ENCODE measurements at regions not wholly inside any gene's neighbourhood (a gene's known extent, or its start where the extent isn't known, plus 50 kb on each side); places are given as distances from the start of the nearest gene placed in this dataset.

- no peak for DNase-seq (ENCODE audit: low spot score)
- in situ Hi-C loops (cut with MboI; ENCODE audit: low sequenced_read_pairs, unreplicated experiment): no loop called here
- no peak for TF ChIP-seq CTCF (IDR thresholded peaks at IDR 0.05; ENCODE audit: borderline replicate concordance, control extremely low read depth, extremely low read depth, insufficient read depth, missing control alignments)
These were observed 1653.1 kb upstream of the CDH9 start for GRCh38 chr5:28691526-28691925.

GRCh38 chr5:28685794-28686193 is 1647.4 kb upstream of the CDH9 start:
- no peak for TF ChIP-seq CTCF (IDR thresholded peaks at IDR 0.05; ENCODE audit: borderline replicate concordance, control extremely low read depth, extremely low read depth, insufficient read depth, missing control alignments)
- no peak for DNase-seq (ENCODE audit: low spot score)
- in situ Hi-C loops (cut with MboI; ENCODE audit: low sequenced_read_pairs, unreplicated experiment): no loop called here

GRCh38 chr5:28678899-28679298 is 1640.5 kb upstream of the CDH9 start:
- TF ChIP-seq CTCF (IDR thresholded peaks at IDR 0.05; ENCODE audit: borderline replicate concordance, control extremely low read depth, extremely low read depth, insufficient read depth, missing control alignments): no peak
- in situ Hi-C loops (cut with MboI; ENCODE audit: low sequenced_read_pairs, unreplicated experiment): no loop called here

GRCh38 chr5:28666110-28666509 is 1627.7 kb upstream of the CDH9 start:
- DNase-seq (ENCODE audit: low spot score): no peak
- in situ Hi-C loops (cut with MboI; ENCODE audit: low sequenced_read_pairs, unreplicated experiment): no loop called here
- TF ChIP-seq CTCF (IDR thresholded peaks at IDR 0.05; ENCODE audit: borderline replicate concordance, control extremely low read depth, extremely low read depth, insufficient read depth, missing control alignments): no peak

More at GRCh38 chr5:28678899-28679298, 1640.5 kb upstream of the CDH9 start:
- no peak for DNase-seq (ENCODE audit: low spot score)

GRCh38 chr5:28648108-28648507 is 1609.7 kb upstream of the CDH9 start:
- TF ChIP-seq CTCF (IDR thresholded peaks at IDR 0.05; ENCODE audit: borderline replicate concordance, control extremely low read depth, extremely low read depth, insufficient read depth, missing control alignments): no peak
- DNase-seq (ENCODE audit: low spot score): no peak
- in situ Hi-C loops (cut with MboI; ENCODE audit: low sequenced_read_pairs, unreplicated experiment): no loop called here

GRCh38 chr5:28632607-28633006 is 1594.2 kb upstream of the CDH9 start:
- in situ Hi-C loops (cut with MboI; ENCODE audit: low sequenced_read_pairs, unreplicated experiment): no loop called here
- TF ChIP-seq CTCF (IDR thresholded peaks at IDR 0.05; ENCODE audit: borderline replicate concordance, control extremely low read depth, extremely low read depth, insufficient read depth, missing control alignments): no peak
- DNase-seq (ENCODE audit: low spot score): no peak

GRCh38 chr5:28603869-28604268 is 1565.5 kb upstream of the CDH9 start:
- DNase-seq (ENCODE audit: low spot score): no peak
- TF ChIP-seq CTCF (IDR thresholded peaks at IDR 0.05; ENCODE audit: borderline replicate concordance, control extremely low read depth, extremely low read depth, insufficient read depth, missing control alignments): no peak
- in situ Hi-C loops (cut with MboI; ENCODE audit: low sequenced_read_pairs, unreplicated experiment): no loop called here

All from GM13976 (cell line).